Body of pancreas (tissue), 4 donors: ENCODE measurements at regions not wholly inside any gene's neighbourhood (a gene's known extent, or its start where the extent isn't known, plus 50 kb on each side); places are given as distances from the start of the nearest gene placed in this dataset.
A peak's percentile ranks its signal among the peaks of the same experiment; 100 is the strongest.

Experiments used
- ATAC-seq: fragments of 150-250 bp; one replicate; pipeline ENCODE4 v1.9.1; 2016
- DNase-seq, 4 donors: peaks; one replicate each; pipeline ENCODE4 v3.0.0-alpha.2; 2019
- H3K27ac ChIP-seq, 4 donors: fragments of 200-600 bp; sonication (generic); 1 replicate in 3 of 4; 2 replicates in 1 of 4; pipeline versions ENCODE4 v1.5.1 to v1.6.1; 2016 to 2019; ENCODE audit warnings: mild to moderate bottlenecking in 1 of 4, mixed read lengths in 1 of 4, moderate library complexity in 1 of 4
- H3K27me3 ChIP-seq, 2 donors: fragments of 200-600 bp; sonication (generic); one replicate each; pipeline ENCODE4 v1.6.0; 2016; ENCODE audit warnings: mild to moderate bottlenecking in 1 of 2
- H3K36me3 ChIP-seq, 2 donors: fragments of 200-600 bp; sonication (generic); replicated peaks in 1 of 2; 2 replicates each; pipeline ENCODE4 v1.5.1; 2016; ENCODE audit warnings: low read depth in 2 of 2; ENCODE audit not compliant: insufficient read depth in 1 of 2
- H3K4me1 ChIP-seq: fragments of 200-600 bp; sonication (generic); one replicate; pipeline ENCODE4 v1.6.0; 2016
- H3K4me3 ChIP-seq, 2 donors: fragments of 200-600 bp; sonication (generic); 1 replicate in 1 of 2; 2 replicates in 1 of 2; pipeline ENCODE4 v1.5.1; 2016 to 2019
- H3K9me3 ChIP-seq, 3 donors: fragments of 200-600 bp; sonication (generic); 1 replicate in 2 of 3; 2 replicates in 1 of 3; pipeline ENCODE4 v1.5.1; 2016
- CTCF ChIP-seq, 7 experiments: fragments of 450-650 bp in 4 of 7; fragments of 200-600 bp in 3 of 7; sonication (generic) in 3 of 7; IDR thresholded peaks; one replicate each; pipeline ENCODE4 v1.5.1; 2016 to 2019; ENCODE audit warnings: antibody characterized with exemption in 7 of 7
- POLR2A ChIP-seq, 3 donors: fragments of 450-650 bp; IDR thresholded peaks; one replicate each; pipeline ENCODE4 v1.6.1; 2016; ENCODE audit warnings: antibody characterized with exemption in 3 of 3, mild to moderate bottlenecking in 2 of 3
- WGBS, 2 donors: methylation state at CpG; one replicate each; pipeline ENCODE4 v1.1.5; 2017; 5-methylcytosine and 5-hydroxymethylcytosine counted together
- intact Hi-C: fragments of 100-400 bp; cut with DNase I; formaldehyde crosslinking; loops from one replicate; pipeline ENCODE4 v1.15.1; 2023

DNA sequence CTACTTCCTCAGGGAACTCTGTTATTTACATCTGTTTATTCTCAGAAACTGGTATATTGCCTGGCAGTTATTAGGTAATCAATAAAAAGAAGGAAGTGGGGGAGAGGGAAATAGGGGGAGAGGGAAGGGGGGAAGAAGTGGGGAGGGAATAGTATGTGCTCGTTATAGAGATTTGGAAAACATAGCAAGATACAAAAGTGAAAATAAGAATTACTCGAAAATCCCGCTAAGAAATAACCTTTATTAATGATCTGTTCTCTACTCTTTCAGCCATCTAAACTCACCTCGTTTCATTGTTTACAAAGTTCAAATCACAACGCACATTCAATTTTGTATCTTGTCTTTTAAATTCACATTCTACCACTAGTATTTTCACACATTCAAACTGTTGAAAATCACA lies 63.0 kb upstream of the CDCA7L start:
- Histone ChIP-seq H3K36me3 (no peaks in the 10 kb centered on the region), H3K27ac (no peak overlapping the region), H3K27me3 (no peaks in the 10 kb centered on the region), H3K9me3 (no peaks in the 10 kb centered on the region), H3K4me1 (no peaks in the 10 kb centered on the region), H3K4me3 (no peak overlapping the region)
- ATAC-seq (no peak), DNase-seq (no peak)
- intact Hi-C loops: no loop called here
- WGBS, 2 donors: 42 to 49% methylated on average over 5 of the region's 5 CpGs
- no peak for TF ChIP-seq POLR2A (IDR thresholded peaks at IDR 0.05)
- no peak for TF ChIP-seq CTCF (IDR thresholded peaks at IDR 0.05)

DNA sequence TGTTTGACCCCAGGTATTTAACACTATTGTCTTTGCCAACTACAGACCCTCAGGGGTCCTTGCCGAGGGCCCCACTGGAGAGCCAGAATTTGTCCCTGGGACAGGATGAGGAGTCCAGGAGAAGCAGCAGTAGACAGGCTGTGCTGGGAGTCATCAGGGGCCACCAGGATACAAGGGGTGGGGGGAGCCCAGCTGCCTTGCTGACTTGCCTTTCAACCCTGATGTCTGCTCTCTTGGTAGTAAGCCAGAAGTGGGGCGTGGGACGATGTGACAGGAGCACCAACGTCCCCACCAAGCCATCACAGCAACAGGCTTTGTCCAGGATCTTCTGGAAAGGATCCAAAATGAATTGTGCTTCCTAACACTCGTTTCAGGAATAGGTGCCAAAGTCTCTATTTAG lies 62.4 kb upstream of the CDCA7L start:
- Histone ChIP-seq H3K4me1 (no peaks in the 10 kb centered on the region), H3K27ac (no peak overlapping the region), H3K9me3 (no peaks in the 10 kb centered on the region), H3K27me3 (no peaks in the 10 kb centered on the region), H3K36me3 (no peaks in the 10 kb centered on the region), H3K4me3 (no peak overlapping the region)
- TF ChIP-seq POLR2A (IDR thresholded peaks at IDR 0.05): no peak
- no peak for TF ChIP-seq CTCF (IDR thresholded peaks at IDR 0.05)
- DNase-seq: no peak
- 8 to 25% methylated on average over 5 of the region's 5 CpGs for WGBS, 2 donors
- intact Hi-C loops: no loop called here
- no peak for ATAC-seq

GRCh38 chr7:22005151-22005550 lies 59.5 kb upstream of the CDCA7L start:
- no peak overlapping the region for H3K27ac ChIP-seq
- no peak for ATAC-seq
- intact Hi-C loops: no loop called here
- H3K4me1 ChIP-seq: no peaks in the 10 kb centered on the region
- TF ChIP-seq POLR2A (IDR thresholded peaks at IDR 0.05): no peak
- no peak for DNase-seq
- H3K27me3 ChIP-seq: no peaks in the 10 kb centered on the region
- no peaks in the 10 kb centered on the region for H3K36me3 ChIP-seq
- WGBS, 2 donors: 69 to 77% methylated on average over 1 of the region's 1 CpG
- H3K9me3 ChIP-seq: no peaks in the 10 kb centered on the region
- no peak overlapping the region for H3K4me3 ChIP-seq

GRCh38 chr7:22002726-22003125 lies 57.0 kb upstream of the CDCA7L start:
- WGBS, 2 donors: 57 to 67% methylated on average over 1 of the region's 1 CpG
- no peaks in the 10 kb centered on the region for H3K4me1 ChIP-seq
- H3K27me3 ChIP-seq: no peaks in the 10 kb centered on the region
- H3K36me3 ChIP-seq: no peaks in the 10 kb centered on the region
- TF ChIP-seq CTCF (IDR thresholded peaks at IDR 0.05) (no peak), POLR2A (IDR thresholded peaks at IDR 0.05) (no peak)
- DNase-seq (no peak), ATAC-seq (no peak)
- H3K27ac ChIP-seq: no peak overlapping the region
- H3K4me3 ChIP-seq: no peak overlapping the region
- intact Hi-C loops: no loop called here
- H3K9me3 ChIP-seq: no peaks in the 10 kb centered on the region

DNA sequence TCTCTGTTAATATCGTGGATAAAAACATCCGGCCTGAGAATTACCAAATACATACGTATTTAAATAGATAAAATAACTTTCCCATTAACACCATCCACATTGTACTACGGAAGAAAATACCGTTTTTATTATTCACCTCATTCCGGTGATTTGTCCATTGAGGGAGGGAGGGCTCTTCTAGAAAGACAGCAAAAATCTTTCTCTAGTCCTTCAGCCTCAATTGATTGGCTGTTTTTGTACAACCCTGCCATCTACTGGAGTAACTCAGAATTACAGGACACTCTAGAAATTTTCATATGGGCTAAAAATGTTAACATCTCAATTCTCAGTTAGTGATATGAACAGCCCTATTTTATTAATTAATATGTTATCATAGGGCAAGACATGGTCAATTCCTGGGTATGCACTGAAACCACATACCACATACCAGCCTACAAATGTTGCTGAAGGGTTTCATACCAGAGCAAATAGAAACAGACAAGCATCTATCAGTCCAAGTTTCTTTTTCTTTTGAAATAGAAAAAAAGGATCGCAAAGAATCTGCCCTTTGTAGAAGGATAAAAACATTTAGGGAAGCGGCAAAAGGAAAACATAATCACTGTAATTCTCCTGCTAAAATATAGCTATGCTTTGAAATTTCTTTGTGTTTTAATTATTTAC lies 55.8 kb upstream of the CDCA7L start:
- intact Hi-C loops: no loop called here
- H3K36me3 ChIP-seq: no peaks in the 10 kb centered on the region
- no peaks in the 10 kb centered on the region for H3K9me3 ChIP-seq
- TF ChIP-seq CTCF (IDR thresholded peaks at IDR 0.05) (peak; percentile 68 to 84 (median 76)), POLR2A (IDR thresholded peaks at IDR 0.05) (no peak)
- H3K4me3 ChIP-seq: no peak overlapping the region
- ATAC-seq (no peak), DNase-seq (no peak)
- no peaks in the 10 kb centered on the region for H3K27me3 ChIP-seq
- no peak overlapping the region for H3K27ac ChIP-seq
- WGBS, 2 donors: 11 to 12% methylated on average over 8 of the region's 8 CpGs
- no peaks in the 10 kb centered on the region for H3K4me1 ChIP-seq
